CD14-positive monocyte (primary cell): ENCODE measurements at regions not wholly inside any gene's neighbourhood (a gene's known extent, or its start where the extent isn't known, plus 50 kb on each side); places are given as distances from the start of the nearest gene placed in this dataset.

Experiments used
- DNase-seq, 3 donors: peaks; one replicate each; pipeline ENCODE4 v3.0.0-alpha.2; 2011 to 2022
- H2AFZ ChIP-seq: 2 replicates; pipeline ENCODE4 v1.6.0; 2012; ENCODE audit warnings: mild to moderate bottlenecking, low read depth, low read length, inconsistent platforms; ENCODE audit not compliant: insufficient read depth, poor library complexity, severe bottlenecking
- H3K27ac ChIP-seq, 2 donors: 1 replicate in 1 of 2; 2 replicates in 1 of 2; pipeline ENCODE4 v1.5.1; 2012 to 2013; ENCODE audit warnings: low read length in 2 of 2, control low read depth in 1 of 2, inconsistent platforms in 1 of 2, low read depth in 1 of 2, mild to moderate bottlenecking in 1 of 2
- H3K27me3 ChIP-seq, 2 donors: one replicate each; pipeline versions ENCODE4 v1.6.0 to v1.6.1; 2011 to 2013; ENCODE audit warnings: low read length in 2 of 2; ENCODE audit not compliant: control insufficient read depth in 2 of 2, insufficient read depth in 2 of 2
- H3K36me3 ChIP-seq, 2 donors: replicated peaks in 1 of 2; 1 replicate in 1 of 2; 2 replicates in 1 of 2; pipeline versions ENCODE4 v1.5.1 to v1.6.1; 2012 to 2013; ENCODE audit warnings: low read length in 2 of 2, control low read depth in 1 of 2, inconsistent platforms in 1 of 2, mild to moderate bottlenecking in 1 of 2; ENCODE audit not compliant: insufficient read depth in 2 of 2, control insufficient read depth in 1 of 2
- H3K4me1 ChIP-seq, 2 donors: 1 replicate in 1 of 2; 2 replicates in 1 of 2; pipeline versions ENCODE4 v1.5.1 to v1.6.1; 2012 to 2013; ENCODE audit warnings: low read length in 2 of 2, control low read depth in 1 of 2, inconsistent platforms in 1 of 2, mild to moderate bottlenecking in 1 of 2, moderate library complexity in 1 of 2; ENCODE audit not compliant: insufficient read depth in 2 of 2, control insufficient read depth in 1 of 2
- H3K4me2 ChIP-seq: replicated peaks from 2 replicates; pipeline ENCODE3; 2012; ENCODE audit warnings: low read length, moderate library complexity, mild to moderate bottlenecking; ENCODE audit not compliant: poor library complexity, severe bottlenecking; ENCODE audit errors: extremely low read depth
- H3K4me3 ChIP-seq, 3 experiments: fragments of 200-600 bp in 1 of 3; sonication (generic) in 1 of 3; replicated peaks in 1 of 3; 1 replicate in 2 of 3; 2 replicates in 1 of 3; pipeline ENCODE4 v1.5.1; 2011 to 2013; ENCODE audit warnings: low read length in 3 of 3, mild to moderate bottlenecking in 3 of 3, control low read depth in 2 of 3, low read depth in 2 of 3, inconsistent platforms in 1 of 3, moderate library complexity in 1 of 3
- H3K79me2 ChIP-seq: 2 replicates; pipeline ENCODE4 v1.6.0; 2012; ENCODE audit warnings: mild to moderate bottlenecking, control low read depth, inconsistent platforms, low read length, moderate library complexity; ENCODE audit not compliant: insufficient read depth
- H3K9ac ChIP-seq: 2 replicates; pipeline ENCODE4 v1.6.0; 2017; ENCODE audit warnings: low read length, mild to moderate bottlenecking; ENCODE audit not compliant: insufficient read depth, poor library complexity, severe bottlenecking
- H3K9me3 ChIP-seq, 2 donors: replicated peaks in 1 of 2; 1 replicate in 1 of 2; 2 replicates in 1 of 2; pipeline versions ENCODE4 v1.5.1 to v1.6.1; 2012 to 2013; ENCODE audit warnings: low read length in 2 of 2, control low read depth in 1 of 2; ENCODE audit not compliant: control insufficient read depth in 1 of 2, insufficient read depth in 1 of 2
- H4K20me1 ChIP-seq: 2 replicates; pipeline ENCODE4 v1.6.0; 2012; ENCODE audit warnings: mild to moderate bottlenecking, low read length, control low read depth, moderate library complexity; ENCODE audit not compliant: insufficient read depth
- H3K27ac Mint-ChIP-seq, 7 donors: one replicate each; pipeline ENCODE4 v1.8.0; 2020; ENCODE audit warnings: mild to moderate bottlenecking in 7 of 7, mixed read lengths in 7 of 7, moderate library complexity in 6 of 7, inconsistent platforms in 2 of 7
- H3K27me3 Mint-ChIP-seq, 3 donors: one replicate each; pipeline ENCODE4 v1.8.0; 2021 to 2022; ENCODE audit warnings: low read depth in 3 of 3, mild to moderate bottlenecking in 3 of 3, mixed read lengths in 3 of 3, moderate library complexity in 3 of 3, inconsistent platforms in 1 of 3
- H3K36me3 Mint-ChIP-seq, 2 donors: one replicate each; pipeline ENCODE4 v1.8.0; 2020; ENCODE audit warnings: mixed read lengths in 2 of 2, inconsistent platforms in 1 of 2, mild to moderate bottlenecking in 1 of 2
- H3K4me1 Mint-ChIP-seq: one replicate; pipeline ENCODE4 v1.8.0; 2020; ENCODE audit warnings: mild to moderate bottlenecking, mixed read lengths
- H3K4me3 Mint-ChIP-seq, 2 donors: one replicate each; pipeline ENCODE4 v1.8.0; 2020; ENCODE audit warnings: mild to moderate bottlenecking in 2 of 2, mixed read lengths in 2 of 2, moderate library complexity in 1 of 2
- H3K9me3 Mint-ChIP-seq, 7 donors: one replicate each; pipeline ENCODE4 v1.8.0; 2020 to 2022; ENCODE audit warnings: mixed read lengths in 7 of 7, mild to moderate bottlenecking in 6 of 7, moderate library complexity in 6 of 7, inconsistent platforms in 2 of 7
- WGBS: methylation state at CpG from one replicate; pipeline ENCODE4 v1.1.5; 2013; ENCODE audit warnings: missing lambda C conversion rate; ENCODE audit not compliant: insufficient coverage; 5-methylcytosine and 5-hydroxymethylcytosine counted together
- intact Hi-C, 2 donors: fragments of 100-400 bp; cut with micrococcal nuclease; formaldehyde crosslinking; loops; one replicate each; pipeline versions ENCODE4 v1.15.0 to v1.15.1; 2023
- TF ChIP-seq, protein P1 (sequence below): fragments of 200-600 bp; IDR thresholded peaks from one replicate; pipeline ENCODE4 v1.8.0; 2022; ENCODE audit warnings: antibody characterized with exemption, mild to moderate bottlenecking

DNA sequence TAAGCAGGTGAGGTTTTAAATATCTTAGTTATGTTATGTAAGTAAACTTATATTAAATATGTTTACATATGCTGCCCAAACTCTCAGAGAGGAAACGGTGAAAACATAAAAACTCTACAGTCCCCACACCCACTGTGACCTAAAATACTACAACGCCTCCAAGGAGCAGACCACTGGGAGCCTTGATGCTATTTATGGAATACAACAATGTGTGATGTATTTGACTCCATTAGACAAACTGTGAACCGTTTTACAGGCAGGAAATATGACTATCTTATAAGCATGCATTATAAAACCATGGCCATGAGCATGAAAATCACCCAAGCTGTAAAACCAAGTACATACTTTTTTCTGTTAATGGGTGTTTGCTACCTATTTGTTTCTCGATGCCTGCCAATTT, 379.5 kb upstream of the TBL1XR1 start:
- H3K27ac Mint-ChIP-seq = no peak overlapping the region
- Histone ChIP-seq H3K27me3 (no peaks in the 10 kb centered on the region), H3K36me3 (no peaks in the 10 kb centered on the region), H2AFZ (no peak overlapping the region), H3K27ac (no peak overlapping the region), H3K79me2 (no peaks in the 10 kb centered on the region), H3K9ac (no peak overlapping the region), H3K4me1 (peaks cover 0 to 7% of the 10 kb centered on the region in 2 donors), H4K20me1 (no peaks in the 10 kb centered on the region), H3K4me2 (no peak overlapping the region), H3K4me3 (no peak overlapping the region), H3K9me3 (no peaks in the 10 kb centered on the region)
- no peak overlapping the region for H3K4me3 Mint-ChIP-seq
- no peak for DNase-seq
- intact Hi-C loops = no loop called here
- TF ChIP-seq, protein P1, sequence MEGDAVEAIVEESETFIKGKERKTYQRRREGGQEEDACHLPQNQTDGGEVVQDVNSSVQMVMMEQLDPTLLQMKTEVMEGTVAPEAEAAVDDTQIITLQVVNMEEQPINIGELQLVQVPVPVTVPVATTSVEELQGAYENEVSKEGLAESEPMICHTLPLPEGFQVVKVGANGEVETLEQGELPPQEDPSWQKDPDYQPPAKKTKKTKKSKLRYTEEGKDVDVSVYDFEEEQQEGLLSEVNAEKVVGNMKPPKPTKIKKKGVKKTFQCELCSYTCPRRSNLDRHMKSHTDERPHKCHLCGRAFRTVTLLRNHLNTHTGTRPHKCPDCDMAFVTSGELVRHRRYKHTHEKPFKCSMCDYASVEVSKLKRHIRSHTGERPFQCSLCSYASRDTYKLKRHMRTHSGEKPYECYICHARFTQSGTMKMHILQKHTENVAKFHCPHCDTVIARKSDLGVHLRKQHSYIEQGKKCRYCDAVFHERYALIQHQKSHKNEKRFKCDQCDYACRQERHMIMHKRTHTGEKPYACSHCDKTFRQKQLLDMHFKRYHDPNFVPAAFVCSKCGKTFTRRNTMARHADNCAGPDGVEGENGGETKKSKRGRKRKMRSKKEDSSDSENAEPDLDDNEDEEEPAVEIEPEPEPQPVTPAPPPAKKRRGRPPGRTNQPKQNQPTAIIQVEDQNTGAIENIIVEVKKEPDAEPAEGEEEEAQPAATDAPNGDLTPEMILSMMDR = no peak
- WGBS = no CpG with 5 or more reads among the region's 4 CpGs
- H3K27me3 Mint-ChIP-seq = peaks cover 0 to 3% (median 0%) of the 10 kb centered on the region in 3 donors
- no peaks in the 10 kb centered on the region for H3K9me3 Mint-ChIP-seq
- H3K4me1 Mint-ChIP-seq = peaks cover 14% of the 10 kb centered on the region
- H3K36me3 Mint-ChIP-seq = no peaks in the 10 kb centered on the region

DNA sequence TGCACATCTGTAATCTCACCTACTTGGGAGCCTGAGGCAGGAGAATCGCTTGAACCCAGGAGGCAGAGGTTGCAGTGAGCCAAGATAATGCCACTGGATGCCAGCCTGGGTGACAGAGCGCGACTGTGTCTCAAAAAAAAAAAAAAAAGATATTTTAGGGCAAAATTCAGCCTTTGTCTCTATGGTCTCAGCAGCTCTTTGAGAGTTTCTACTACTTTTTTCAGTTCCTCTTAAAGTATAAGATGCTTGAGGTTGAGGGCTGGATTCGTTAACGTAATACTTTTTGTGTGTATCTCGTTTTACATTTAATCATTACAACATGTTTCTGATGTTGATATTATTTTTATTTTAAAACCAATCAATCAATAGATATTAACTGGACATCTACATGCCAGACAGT, 381.2 kb upstream of the TBL1XR1 start:
- Mint-ChIP-seq H3K4me1 (peaks cover 13% of the 10 kb centered on the region), H3K4me3 (no peak overlapping the region), H3K9me3 (no peaks in the 10 kb centered on the region), H3K27me3 (peaks cover 0 to 5% (median 0%) of the 10 kb centered on the region in 3 donors), H3K27ac (no peak overlapping the region), H3K36me3 (no peaks in the 10 kb centered on the region)
- Histone ChIP-seq H3K27ac (no peak overlapping the region), H3K79me2 (no peaks in the 10 kb centered on the region), H3K36me3 (no peaks in the 10 kb centered on the region), H3K9ac (no peak overlapping the region), H3K27me3 (no peaks in the 10 kb centered on the region), H3K4me3 (no peak overlapping the region), H3K4me1 (peaks cover 0 to 7% of the 10 kb centered on the region in 2 donors), H3K9me3 (no peaks in the 10 kb centered on the region), H3K4me2 (no peak overlapping the region), H2AFZ (no peak overlapping the region), H4K20me1 (no peaks in the 10 kb centered on the region)
- intact Hi-C loops = no loop called here
- TF ChIP-seq, protein P1 = no peak
- no peak for DNase-seq
- WGBS = 83% methylated on average over 1 of the region's 6 CpGs
